CD4-positive, CD25-positive, alpha-beta regulatory T cell (primary cell): ENCODE measurements at regions not wholly inside any gene's neighbourhood (a gene's known extent, or its start where the extent isn't known, plus 50 kb on each side); places are given as distances from the start of the nearest gene placed in this dataset.

ENCODE experiments used
- ATAC-seq, 2 donors: fragments of 150-1000 bp; cut with Tn5 transposase; one replicate each; pipeline ENCODE4 v1.10.0; 2021; ENCODE audit warnings: low read depth in 2 of 2, moderate number of reproducible peaks in 2 of 2, moderate library complexity in 1 of 2
- DNase-seq, 3 donors: peaks; one replicate each; pipeline versions ENCODE4 v3.0.0 to v3.0.0-alpha.2; 2012 to 2022; ENCODE audit warnings: mixed read lengths in 1 of 3
- H3K27ac ChIP-seq: one replicate; pipeline ENCODE4 v1.7.0; 2013; ENCODE audit warnings: mild to moderate bottlenecking, low read length; ENCODE audit not compliant: insufficient read depth, poor library complexity, severe bottlenecking
- H3K27me3 ChIP-seq: one replicate; pipeline ENCODE4 v1.7.0; 2013; ENCODE audit warnings: low read length; ENCODE audit not compliant: control insufficient read depth, insufficient read depth
- H3K36me3 ChIP-seq: one replicate; pipeline ENCODE4 v1.7.0; 2013; ENCODE audit warnings: mild to moderate bottlenecking, low read length, moderate library complexity; ENCODE audit not compliant: control insufficient read depth, insufficient read depth
- H3K4me1 ChIP-seq: 2 replicates; pipeline ENCODE4 v1.7.0; 2013; ENCODE audit warnings: mild to moderate bottlenecking, low read length; ENCODE audit not compliant: insufficient read depth, control insufficient read depth, poor library complexity, severe bottlenecking
- H3K4me3 ChIP-seq: one replicate; pipeline ENCODE4 v1.7.0; 2013; ENCODE audit warnings: low read depth, mild to moderate bottlenecking, low read length, moderate library complexity
- H3K9me3 ChIP-seq, 2 experiments: 1 replicate in 1 of 2; 2 replicates in 1 of 2; pipeline ENCODE4 v1.7.0; 2013; ENCODE audit warnings: low read length in 2 of 2, mild to moderate bottlenecking in 1 of 2, moderate library complexity in 1 of 2; ENCODE audit not compliant: control insufficient read depth in 2 of 2
- H3K27ac Mint-ChIP-seq, 3 donors: one replicate each; pipeline ENCODE4 v1.8.0; 2020 to 2022; ENCODE audit warnings: mild to moderate bottlenecking in 3 of 3, mixed read lengths in 3 of 3, moderate library complexity in 2 of 3
- H3K27me3 Mint-ChIP-seq: one replicate; pipeline ENCODE4 v1.8.0; 2022; ENCODE audit warnings: mild to moderate bottlenecking, mixed read lengths
- H3K36me3 Mint-ChIP-seq: one replicate; pipeline ENCODE4 v1.8.0; 2020; ENCODE audit warnings: mixed read lengths
- H3K4me1 Mint-ChIP-seq, 4 donors: one replicate each; pipeline ENCODE4 v1.8.0; 2020 to 2022; ENCODE audit warnings: mixed read lengths in 4 of 4, mild to moderate bottlenecking in 1 of 4
- H3K4me3 Mint-ChIP-seq, 4 donors: one replicate each; pipeline ENCODE4 v1.8.0; 2020 to 2022; ENCODE audit warnings: mild to moderate bottlenecking in 4 of 4, mixed read lengths in 4 of 4, moderate library complexity in 3 of 4
- H3K9me3 Mint-ChIP-seq, 7 donors: one replicate each; pipeline ENCODE4 v1.8.0; 2020 to 2022; ENCODE audit warnings: mixed read lengths in 7 of 7, mild to moderate bottlenecking in 3 of 7, moderate library complexity in 2 of 7

GRCh38 chr5:61737301-61737963, 405.4 kb downstream of the ZSWIM6 start:
- DNase-seq (no peak), ATAC-seq (no peak)
- no peaks in the 10 kb centered on the region for H3K9me3 ChIP-seq
- Mint-ChIP-seq H3K4me1 (no peaks in the 10 kb centered on the region), H3K27me3 (no peaks in the 10 kb centered on the region), H3K27ac (no peak overlapping the region), H3K9me3 (peaks cover 0 to 3% (median 0%) of the 10 kb centered on the region in 7 donors), H3K4me3 (no peak overlapping the region), H3K36me3 (no peaks in the 10 kb centered on the region)
- no peak overlapping the region for H3K4me3 ChIP-seq
- no peak overlapping the region for H3K27ac ChIP-seq
- H3K4me1 ChIP-seq = no peaks in the 10 kb centered on the region
- H3K27me3 ChIP-seq = no peaks in the 10 kb centered on the region
- no peaks in the 10 kb centered on the region for H3K36me3 ChIP-seq

GRCh38 chr5:61737964-61738340, 405.9 kb downstream of the ZSWIM6 start:
- Histone ChIP-seq H3K36me3 (no peaks in the 10 kb centered on the region), H3K27ac (no peak overlapping the region), H3K9me3 (no peaks in the 10 kb centered on the region), H3K4me3 (no peak overlapping the region), H3K4me1 (no peaks in the 10 kb centered on the region), H3K27me3 (no peaks in the 10 kb centered on the region)
- Mint-ChIP-seq H3K4me1 (no peaks in the 10 kb centered on the region), H3K9me3 (peaks cover 0 to 3% (median 0%) of the 10 kb centered on the region in 7 donors), H3K27ac (no peak overlapping the region), H3K27me3 (no peaks in the 10 kb centered on the region), H3K36me3 (no peaks in the 10 kb centered on the region), H3K4me3 (no peak overlapping the region)
- DNase-seq (no peak), ATAC-seq (no peak)

- Histone ChIP-seq H3K27me3 (no peaks in the 10 kb centered on the region), H3K9me3 (no peaks in the 10 kb centered on the region), H3K27ac (no peak overlapping the region), H3K4me3 (no peak overlapping the region), H3K36me3 (no peaks in the 10 kb centered on the region), H3K4me1 (no peaks in the 10 kb centered on the region)
- no peak overlapping the region for H3K4me3 Mint-ChIP-seq
- no peaks in the 10 kb centered on the region for H3K27me3 Mint-ChIP-seq
- H3K36me3 Mint-ChIP-seq = no peaks in the 10 kb centered on the region
- no peak for DNase-seq
- H3K4me1 Mint-ChIP-seq = no peaks in the 10 kb centered on the region
- H3K9me3 Mint-ChIP-seq = peaks cover 0 to 3% (median 0%) of the 10 kb centered on the region in 7 donors
- no peak for ATAC-seq
- H3K27ac Mint-ChIP-seq = no peak overlapping the region
Observed at GRCh38 chr5:61738446-61738845, 406.4 kb downstream of the ZSWIM6 start.

GRCh38 chr5:61744690-61745619, 412.9 kb downstream of the ZSWIM6 start:
- Mint-ChIP-seq H3K9me3 (peaks cover 0 to 7% (median 0%) of the 10 kb centered on the region in 7 donors), H3K27me3 (peaks cover 4% of the 10 kb centered on the region), H3K4me1 (no peaks in the 10 kb centered on the region), H3K27ac (no peak overlapping the region), H3K36me3 (no peaks in the 10 kb centered on the region), H3K4me3 (no peak overlapping the region)
- H3K36me3 ChIP-seq = no peaks in the 10 kb centered on the region
- no peak overlapping the region for H3K27ac ChIP-seq
- DNase-seq = no peak
- H3K4me1 ChIP-seq = no peaks in the 10 kb centered on the region
- H3K9me3 ChIP-seq = no peaks in the 10 kb centered on the region
- ATAC-seq = no peak
- no peak overlapping the region for H3K4me3 ChIP-seq
- H3K27me3 ChIP-seq = no peaks in the 10 kb centered on the region

- H3K4me3 Mint-ChIP-seq = no peak overlapping the region
- no peak for DNase-seq
- H3K9me3 ChIP-seq = no peaks in the 10 kb centered on the region
- no peaks in the 10 kb centered on the region for H3K27me3 ChIP-seq
- no peak overlapping the region for H3K27ac ChIP-seq
- H3K27me3 Mint-ChIP-seq = peaks cover 4% of the 10 kb centered on the region
- no peak for ATAC-seq
- no peaks in the 10 kb centered on the region for H3K36me3 Mint-ChIP-seq
- peaks cover 0 to 7% (median 0%) of the 10 kb centered on the region in 7 donors for H3K9me3 Mint-ChIP-seq
- H3K36me3 ChIP-seq = no peaks in the 10 kb centered on the region
- H3K27ac Mint-ChIP-seq = no peak overlapping the region
- H3K4me1 ChIP-seq = no peaks in the 10 kb centered on the region
- H3K4me3 ChIP-seq = no peak overlapping the region
- H3K4me1 Mint-ChIP-seq = no peaks in the 10 kb centered on the region
Observed at GRCh38 chr5:61746831-61747575, 414.9 kb downstream of the ZSWIM6 start.

GRCh38 chr5:61748121-61748520, 416.1 kb downstream of the ZSWIM6 start:
- Histone ChIP-seq H3K4me1 (no peaks in the 10 kb centered on the region), H3K4me3 (no peak overlapping the region), H3K27me3 (no peaks in the 10 kb centered on the region), H3K27ac (no peak overlapping the region), H3K9me3 (no peaks in the 10 kb centered on the region), H3K36me3 (no peaks in the 10 kb centered on the region)
- peaks cover 0 to 7% (median 0%) of the 10 kb centered on the region in 7 donors for H3K9me3 Mint-ChIP-seq
- DNase-seq (no peak), ATAC-seq (no peak)
- H3K36me3 Mint-ChIP-seq = no peaks in the 10 kb centered on the region
- H3K4me3 Mint-ChIP-seq = no peak overlapping the region
- no peaks in the 10 kb centered on the region for H3K4me1 Mint-ChIP-seq
- no peak overlapping the region for H3K27ac Mint-ChIP-seq
- H3K27me3 Mint-ChIP-seq = peaks cover 4% of the 10 kb centered on the region

GRCh38 chr5:61748651-61749050, 416.6 kb downstream of the ZSWIM6 start:
- Mint-ChIP-seq H3K4me3 (no peak overlapping the region), H3K9me3 (peaks cover 0 to 7% (median 0%) of the 10 kb centered on the region in 7 donors), H3K27ac (no peak overlapping the region), H3K36me3 (no peaks in the 10 kb centered on the region), H3K27me3 (peaks cover 4% of the 10 kb centered on the region), H3K4me1 (no peaks in the 10 kb centered on the region)
- H3K27me3 ChIP-seq = no peaks in the 10 kb centered on the region
- DNase-seq = no peak
- H3K4me3 ChIP-seq = no peak overlapping the region
- no peak for ATAC-seq
- no peaks in the 10 kb centered on the region for H3K4me1 ChIP-seq
- no peaks in the 10 kb centered on the region for H3K36me3 ChIP-seq
- H3K27ac ChIP-seq = no peak overlapping the region
- H3K9me3 ChIP-seq = no peaks in the 10 kb centered on the region
